DND-41 (cell line): ENCODE measurements at regions not wholly inside any gene's neighbourhood (a gene's known extent, or its start where the extent isn't known, plus 50 kb on each side); places are given as distances from the start of the nearest gene placed in this dataset.

Experiments used
- EZH2 ChIP-seq: IDR thresholded peaks from 3 replicates; pipeline ENCODE4 v1.6.1; 2012; ENCODE audit warnings: borderline replicate concordance, low read depth, mild to moderate bottlenecking, moderate library complexity, low read length, inconsistent platforms; ENCODE audit not compliant: severe bottlenecking
- TF ChIP-seq, protein P1 (sequence below): IDR thresholded peaks from 2 replicates; pipeline ENCODE4 v1.5.1; 2012; ENCODE audit warnings: borderline replicate concordance, low read length, moderate library complexity, mild to moderate bottlenecking; ENCODE audit not compliant: poor library complexity, severe bottlenecking; ENCODE audit errors: extremely low read depth

DNA sequence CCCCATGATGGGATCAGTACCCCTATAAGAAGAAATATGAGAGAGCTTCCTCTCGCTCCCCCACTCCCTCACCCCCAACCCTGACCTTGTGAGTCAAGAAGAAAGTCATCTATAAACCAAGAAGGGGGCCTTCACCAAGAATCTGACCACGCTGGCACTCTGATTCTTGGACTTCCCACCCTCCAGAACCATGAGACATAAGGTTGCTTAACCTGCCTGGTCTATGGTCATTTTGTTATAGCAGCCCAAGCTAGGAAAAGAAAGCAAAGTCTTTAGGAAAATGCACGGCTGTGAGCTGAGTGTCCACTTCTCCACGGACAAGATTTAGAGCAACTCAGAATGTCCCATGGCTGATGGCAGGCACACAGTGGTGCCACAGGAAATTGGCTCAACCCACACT, 333.5 kb downstream of the SOX9 start:
- TF ChIP-seq, protein P1, sequence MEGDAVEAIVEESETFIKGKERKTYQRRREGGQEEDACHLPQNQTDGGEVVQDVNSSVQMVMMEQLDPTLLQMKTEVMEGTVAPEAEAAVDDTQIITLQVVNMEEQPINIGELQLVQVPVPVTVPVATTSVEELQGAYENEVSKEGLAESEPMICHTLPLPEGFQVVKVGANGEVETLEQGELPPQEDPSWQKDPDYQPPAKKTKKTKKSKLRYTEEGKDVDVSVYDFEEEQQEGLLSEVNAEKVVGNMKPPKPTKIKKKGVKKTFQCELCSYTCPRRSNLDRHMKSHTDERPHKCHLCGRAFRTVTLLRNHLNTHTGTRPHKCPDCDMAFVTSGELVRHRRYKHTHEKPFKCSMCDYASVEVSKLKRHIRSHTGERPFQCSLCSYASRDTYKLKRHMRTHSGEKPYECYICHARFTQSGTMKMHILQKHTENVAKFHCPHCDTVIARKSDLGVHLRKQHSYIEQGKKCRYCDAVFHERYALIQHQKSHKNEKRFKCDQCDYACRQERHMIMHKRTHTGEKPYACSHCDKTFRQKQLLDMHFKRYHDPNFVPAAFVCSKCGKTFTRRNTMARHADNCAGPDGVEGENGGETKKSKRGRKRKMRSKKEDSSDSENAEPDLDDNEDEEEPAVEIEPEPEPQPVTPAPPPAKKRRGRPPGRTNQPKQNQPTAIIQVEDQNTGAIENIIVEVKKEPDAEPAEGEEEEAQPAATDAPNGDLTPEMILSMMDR: no peak
- no peak for TF ChIP-seq EZH2
